GM19351 (cell line): ENCODE measurements at regions not wholly inside any gene's neighbourhood (a gene's known extent, or its start where the extent isn't known, plus 50 kb on each side); places are given as distances from the start of the nearest gene placed in this dataset.
"Not testable (repeated sequence)": the region's sequence is repeated elsewhere in the genome, so short reads cannot be mapped to it uniquely, and the experiment has no call there.

Experiments
- ATAC-seq: cut with Tn5 transposase; IDR thresholded peaks from one replicate; pipeline ENCODE4 v1.9.1; 2021; ENCODE audit warnings: mild to moderate bottlenecking, moderate library complexity; ENCODE audit not compliant: unreplicated experiment

DNA sequence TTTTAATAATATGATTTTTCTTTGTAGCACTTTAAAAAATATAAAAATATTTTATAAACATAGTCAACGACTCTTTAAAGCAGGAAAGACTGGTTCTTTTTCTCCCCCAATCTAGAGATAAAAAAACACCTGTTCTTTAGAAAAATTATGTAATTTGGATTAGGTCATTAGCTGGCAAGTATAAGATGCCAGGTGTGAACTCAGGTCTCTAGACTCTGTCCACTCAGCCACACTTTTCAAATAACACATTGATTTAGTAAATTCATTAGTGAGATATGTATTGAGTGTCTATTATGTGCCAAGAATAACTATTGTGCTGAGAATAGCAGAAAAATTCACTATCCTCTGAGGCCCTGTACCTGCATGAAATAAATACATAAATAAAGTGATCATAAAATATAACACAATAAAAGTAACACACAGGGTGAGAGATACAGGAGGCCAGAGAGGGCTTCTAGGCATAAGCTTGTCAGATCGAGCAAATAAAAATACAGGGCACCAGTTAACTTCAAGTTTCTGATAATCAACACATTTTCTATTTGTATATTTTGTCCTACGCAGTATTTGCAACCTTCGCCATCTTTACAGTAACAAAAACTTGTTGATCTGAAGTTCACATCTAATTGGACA lies 867.1 kb upstream of the GBE1 start:
- ATAC-seq = no peak

DNA sequence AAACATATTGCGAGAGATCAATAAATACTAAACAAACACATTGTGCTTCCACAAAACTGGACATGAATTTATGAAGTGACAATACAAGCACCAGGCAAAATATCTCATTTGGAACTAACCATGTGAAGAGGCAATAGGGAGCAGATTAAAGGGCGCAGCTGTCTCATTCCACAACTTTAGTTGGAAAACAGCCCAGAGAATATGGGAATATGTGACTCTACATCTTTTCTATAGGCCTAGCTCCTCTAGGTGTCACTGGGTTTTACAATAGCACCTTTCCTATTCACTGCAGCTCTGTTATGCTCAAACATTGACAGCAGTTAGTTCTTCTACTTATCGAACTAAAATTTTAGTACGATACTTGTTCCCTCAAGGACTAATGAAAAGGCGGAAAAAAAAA lies 866.3 kb upstream of the GBE1 start:
- ATAC-seq = no peak

DNA sequence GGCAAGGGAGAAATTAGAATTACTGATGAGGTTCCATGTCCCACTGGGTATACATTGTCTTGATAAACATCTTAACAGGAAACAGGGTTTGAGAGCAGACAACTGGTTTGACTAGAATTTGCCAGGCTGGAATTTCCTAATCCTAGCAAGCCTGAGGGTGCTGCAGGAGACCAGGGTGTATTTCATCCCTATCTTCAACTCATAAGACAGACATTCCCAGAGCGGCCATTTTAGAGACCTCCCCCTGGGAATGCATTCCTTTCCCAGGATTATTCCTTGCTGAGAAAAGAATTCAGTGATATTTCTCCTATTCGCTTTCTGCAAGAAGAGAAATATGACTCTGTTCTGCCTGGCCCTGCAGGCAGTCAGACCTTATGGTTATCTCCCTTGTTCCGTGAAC lies 859.3 kb upstream of the GBE1 start:
- ATAC-seq = not testable (repeated sequence)

- no peak for ATAC-seq
Observed at GRCh38 chr3:82618594-82618993, 857.1 kb upstream of the GBE1 start.

- no peak for ATAC-seq
Observed at GRCh38 chr3:82610236-82610635, 848.8 kb upstream of the GBE1 start.

GRCh38 chr3:82607391-82607790 lies 845.9 kb upstream of the GBE1 start:
- no peak for ATAC-seq

- ATAC-seq = no peak
Observed at GRCh38 chr3:82596805-82597204, 835.4 kb upstream of the GBE1 start.

DNA sequence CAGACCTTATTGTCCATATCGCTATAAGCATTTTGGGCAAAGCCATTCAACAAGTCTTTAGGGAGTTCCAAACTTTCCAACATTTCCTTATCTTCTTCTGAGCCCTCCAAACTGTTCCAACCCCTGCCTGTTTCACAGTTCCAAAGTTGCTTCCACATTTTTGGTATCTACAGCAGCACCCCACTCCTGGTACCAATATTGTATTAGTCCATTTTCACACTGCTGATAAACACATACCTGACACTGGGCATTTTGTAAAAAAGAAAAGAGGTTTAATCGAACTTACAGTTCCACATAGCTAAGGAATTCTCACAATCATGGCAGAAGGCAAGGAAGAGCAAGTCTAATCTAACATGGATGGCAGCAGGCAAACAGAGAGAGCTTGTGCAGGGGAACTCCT lies 834.1 kb upstream of the GBE1 start:
- ATAC-seq = no peak

DNA sequence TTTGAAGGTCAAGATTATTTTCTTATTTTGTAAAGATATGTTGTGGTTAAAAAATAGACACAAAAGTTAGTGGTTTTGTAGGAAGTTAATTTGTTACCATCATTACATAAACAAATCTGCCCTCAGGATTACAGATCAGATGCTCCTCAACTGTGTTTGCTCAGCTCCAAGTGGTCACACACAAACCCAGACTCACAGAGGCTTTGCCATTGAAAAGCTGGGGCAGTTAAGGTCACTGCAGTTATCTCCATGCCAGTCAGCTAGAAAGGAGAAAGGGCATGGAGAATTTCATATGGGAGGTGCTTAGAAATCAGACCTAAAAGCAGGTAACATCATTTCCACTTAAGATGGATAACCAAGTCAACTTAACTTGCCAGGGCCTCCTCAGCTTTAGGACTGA lies 825.7 kb upstream of the GBE1 start:
- ATAC-seq = no peak

DNA sequence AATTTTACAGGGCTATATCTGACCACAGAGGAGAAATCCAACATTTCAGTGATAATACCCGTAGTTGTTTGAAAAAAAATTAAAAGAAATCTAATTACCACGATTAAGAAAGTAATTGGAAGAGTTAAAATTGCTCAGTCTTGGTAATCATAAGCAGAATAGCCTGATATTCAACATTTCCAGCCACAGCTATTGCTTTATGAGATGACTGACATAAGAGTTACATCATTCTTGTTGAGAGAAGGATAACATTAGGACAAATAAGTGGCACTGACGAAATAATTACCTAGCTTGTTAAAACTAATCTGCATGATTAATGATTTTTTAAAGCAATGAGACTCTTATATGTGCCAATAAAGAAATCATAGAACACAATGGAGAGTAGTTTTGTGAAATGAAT lies 825.0 kb upstream of the GBE1 start:
- no peak for ATAC-seq

DNA sequence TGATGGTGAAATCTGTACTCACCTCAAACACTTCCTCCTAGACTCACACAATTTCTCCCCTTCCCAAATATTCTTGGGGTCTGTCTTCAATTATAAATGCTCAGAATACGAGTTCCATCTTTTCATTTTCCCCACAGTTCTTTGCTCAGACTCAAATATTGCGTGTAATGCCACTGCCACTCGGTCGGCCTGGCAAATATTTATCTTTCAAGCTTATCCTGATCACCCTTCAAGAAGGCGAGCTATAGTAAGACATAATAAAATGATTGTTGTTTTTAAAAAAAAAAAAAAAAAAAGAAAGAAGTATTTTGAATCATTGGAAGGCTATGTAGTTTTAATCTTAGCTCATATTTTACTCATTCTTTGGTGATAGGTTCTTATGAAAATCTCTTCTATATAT lies 824.6 kb upstream of the GBE1 start:
- not testable (repeated sequence) for ATAC-seq

DNA sequence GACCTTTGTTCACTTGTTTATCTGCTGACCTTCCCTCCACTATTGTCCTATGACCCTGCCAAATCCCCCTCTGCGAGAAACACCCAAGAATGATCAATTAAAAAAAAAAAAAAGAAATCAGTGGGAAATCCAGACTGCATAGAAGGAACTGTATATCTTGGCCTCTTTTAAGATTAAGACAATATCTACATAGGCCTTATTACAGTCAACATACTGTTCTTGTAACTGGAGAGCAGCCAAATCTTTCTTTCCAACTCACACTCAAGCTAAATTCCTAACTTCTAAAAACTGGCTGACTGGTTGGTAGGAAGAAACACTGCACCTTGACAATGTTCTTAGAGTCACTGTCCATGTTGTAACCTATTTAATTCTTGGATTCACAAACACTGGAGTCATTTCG lies 824.1 kb upstream of the GBE1 start:
- not testable (repeated sequence) for ATAC-seq

DNA sequence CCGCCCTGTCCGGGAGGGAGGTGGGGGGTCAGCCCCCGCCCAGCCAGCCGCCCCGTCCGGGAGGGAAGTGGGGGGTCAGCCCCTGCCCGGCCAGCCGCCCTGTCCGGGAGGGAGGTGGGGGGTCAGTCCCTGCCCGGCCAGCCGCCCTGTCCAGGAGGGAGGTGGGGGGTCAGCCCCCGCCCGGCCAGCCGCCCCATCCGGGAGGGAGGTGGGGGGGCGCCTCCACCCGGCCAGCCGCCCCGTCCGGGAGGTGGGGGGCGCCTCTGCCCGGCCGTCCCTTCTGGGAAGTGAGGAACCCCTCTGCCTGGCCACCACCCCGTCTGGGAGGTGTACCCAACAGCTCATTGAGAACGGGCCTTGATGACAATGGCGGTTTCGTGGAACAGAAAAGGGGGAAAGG lies 823.4 kb upstream of the GBE1 start:
- not testable (repeated sequence) for ATAC-seq

DNA sequence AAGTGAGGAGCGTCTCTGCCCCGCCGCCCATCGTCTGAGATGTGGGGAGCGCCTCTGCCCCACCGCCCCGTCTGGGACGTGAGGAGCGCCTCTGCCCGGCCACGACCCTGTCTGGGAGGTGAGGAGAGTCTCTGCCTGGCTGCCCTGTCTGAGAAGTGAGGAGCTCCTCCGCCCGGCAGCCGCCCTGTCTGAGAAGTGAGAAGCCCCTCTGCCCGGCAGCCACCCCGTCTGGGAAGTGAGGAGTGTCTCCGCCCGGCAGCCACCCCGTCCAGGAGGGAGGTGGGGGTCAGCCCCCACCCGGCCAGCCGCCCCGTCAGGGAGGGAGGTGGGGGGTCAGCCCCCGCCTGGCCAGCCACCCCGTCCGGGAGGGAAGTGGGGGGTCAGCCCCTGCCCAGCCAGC lies 823.0 kb upstream of the GBE1 start:
- not testable (repeated sequence) for ATAC-seq

DNA sequence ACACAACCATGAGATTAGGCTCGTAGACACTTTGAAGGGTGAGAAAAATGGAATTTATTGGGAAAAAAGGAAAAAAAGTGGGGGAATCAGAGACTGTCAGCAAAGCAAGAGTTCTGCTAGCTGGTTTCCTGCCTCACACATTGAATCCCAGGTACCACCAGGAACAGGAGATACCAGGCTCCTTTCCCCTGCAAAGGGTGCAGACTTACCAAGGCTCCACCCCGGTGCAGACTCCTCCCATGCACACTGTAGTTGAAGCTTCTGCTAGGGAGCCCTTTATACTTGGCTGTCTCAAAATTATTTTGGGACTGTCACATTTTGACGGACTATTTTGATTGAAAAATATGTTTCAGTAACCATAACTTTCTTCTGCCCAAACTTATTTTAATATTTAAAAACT lies 819.9 kb upstream of the GBE1 start:
- no peak for ATAC-seq

DNA sequence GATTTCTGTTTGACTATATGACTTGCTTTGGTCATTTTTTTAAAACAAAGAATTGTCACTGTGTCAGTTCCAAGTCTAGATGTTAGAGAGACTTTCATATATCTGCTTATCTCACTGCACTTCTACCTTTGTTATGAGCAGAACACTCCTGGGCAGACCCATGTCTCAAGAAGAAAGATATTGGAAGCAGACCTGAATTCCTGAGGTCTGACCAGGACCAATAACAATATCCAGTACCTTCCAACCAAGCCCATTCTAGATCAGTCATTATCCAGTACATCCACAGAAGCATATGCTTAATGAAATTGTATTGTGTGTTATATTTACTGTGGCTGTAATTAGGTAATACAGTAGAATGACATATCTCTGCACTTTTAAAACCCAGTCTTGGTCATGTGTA lies 811.3 kb upstream of the GBE1 start:
- ATAC-seq = no peak

DNA sequence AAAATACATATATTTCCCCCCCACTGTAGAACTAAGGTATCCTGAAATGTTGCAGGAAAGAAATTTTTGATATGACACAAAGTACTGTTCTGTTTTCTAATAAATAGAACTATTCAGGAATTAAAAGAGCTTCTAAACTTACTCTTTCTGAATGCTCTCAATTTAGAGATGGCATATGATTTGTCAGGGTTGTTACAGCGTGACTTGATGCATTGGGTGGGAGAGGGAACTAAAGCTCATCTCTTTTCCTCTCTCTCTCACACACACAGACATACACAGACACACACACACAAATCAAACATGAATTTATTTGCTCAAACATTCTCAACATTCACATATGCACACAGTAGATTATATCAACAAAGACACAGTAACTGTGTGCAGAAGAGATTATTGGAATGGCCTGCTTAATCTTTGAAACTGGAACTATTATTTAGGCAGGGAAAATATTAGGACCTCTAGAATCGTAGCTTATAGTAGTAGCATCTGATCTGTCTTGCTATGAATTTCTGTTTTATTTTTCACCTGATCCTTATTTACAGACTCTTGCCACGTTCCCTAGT lies 807.4 kb upstream of the GBE1 start:
- ATAC-seq = no peak

DNA sequence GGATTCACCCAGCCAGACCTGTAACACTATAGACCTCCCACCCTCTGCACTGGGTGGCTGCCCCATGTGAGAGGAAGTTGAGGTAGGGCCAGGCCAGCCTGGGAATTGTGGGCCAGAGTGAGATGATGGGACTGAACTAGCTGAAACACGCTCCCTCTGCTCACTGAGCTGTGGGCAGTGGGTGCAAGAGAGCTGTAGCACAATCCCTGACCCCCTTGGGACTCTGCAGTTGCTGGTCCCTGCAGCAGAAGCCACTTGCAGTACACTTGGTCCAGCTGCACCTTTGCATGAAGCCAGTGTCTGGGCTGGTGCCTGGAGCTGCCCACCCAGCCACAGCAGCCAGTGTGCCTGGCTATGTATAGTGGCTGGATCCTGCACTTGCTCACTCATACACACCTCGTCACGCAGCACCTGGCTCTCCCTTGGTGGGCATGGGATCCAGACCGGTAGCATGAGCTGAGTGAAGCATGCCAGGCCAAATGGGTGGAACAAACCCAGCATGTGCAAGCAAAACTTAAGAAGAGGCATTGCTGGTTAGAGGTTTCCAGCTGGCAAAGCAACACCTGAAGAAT lies 805.7 kb upstream of the GBE1 start:
- ATAC-seq = no peak

GRCh38 chr3:82562896-82563295 lies 801.5 kb upstream of the GBE1 start:
- ATAC-seq = no peak

GRCh38 chr3:82561784-82562183 lies 800.3 kb upstream of the GBE1 start:
- no peak for ATAC-seq

DNA sequence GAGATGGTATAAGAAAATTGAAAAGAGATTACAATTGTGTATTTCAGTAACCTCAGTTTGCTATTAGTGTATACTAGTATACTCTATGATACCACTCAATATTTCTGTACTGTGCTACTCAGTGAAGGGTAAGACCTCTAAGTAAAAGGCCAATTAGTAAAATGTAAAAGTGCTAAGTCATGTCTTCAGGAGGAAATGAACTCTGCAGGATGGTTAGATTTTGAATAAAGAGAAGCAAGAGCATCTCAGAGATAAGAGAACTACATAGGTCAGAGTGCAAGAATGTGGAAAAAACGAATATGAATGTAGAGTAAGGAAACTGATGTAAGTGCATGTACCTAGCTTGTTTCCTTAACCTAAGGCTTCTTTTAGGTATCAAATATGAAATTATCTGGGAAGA lies 796.6 kb upstream of the GBE1 start:
- ATAC-seq = no peak

GRCh38 chr3:82556113-82556512 lies 794.7 kb upstream of the GBE1 start:
- ATAC-seq = no peak

GRCh38 chr3:82542556-82542955 lies 781.1 kb upstream of the GBE1 start:
- ATAC-seq = not testable (repeated sequence)
